ENCODE measurements at regions not wholly inside any gene's neighbourhood (a gene's known extent, or its start where the extent isn't known, plus 50 kb on each side); places are given as distances from the start of the nearest gene placed in this dataset.

DNA sequence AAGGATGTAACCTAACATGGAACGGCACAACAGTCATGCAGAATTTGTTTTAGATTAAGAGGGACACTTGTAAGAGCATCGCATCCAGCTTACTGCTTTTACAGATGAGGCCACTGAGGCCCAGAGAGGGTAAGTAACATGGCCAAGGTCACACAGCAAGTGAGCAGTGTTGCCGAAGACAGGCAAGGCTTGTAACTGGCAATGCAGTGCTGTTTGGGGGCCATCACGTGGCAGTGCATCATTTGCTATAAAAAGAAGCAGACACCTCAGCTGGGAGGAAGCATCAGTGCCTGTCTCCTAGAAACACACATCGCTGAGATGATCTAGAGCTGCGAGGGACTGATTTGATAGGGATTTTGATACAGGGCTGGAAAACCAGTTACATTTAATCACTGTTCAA lies 108.2 kb upstream of the PROK2 start:
- H3K4me3 ChIP-seq = no peak overlapping the region
- DNase-seq (ENCODE audit: low spot score in 2 of 2) = no peak
- H3K27me3 ChIP-seq = no peaks in the 10 kb centered on the region
- H3K4me1 ChIP-seq = no peaks in the 10 kb centered on the region
- WGBS, 2 donors = 76 to 85% methylated on average over 6 of the region's 6 CpGs
- H3K36me3 ChIP-seq = no peaks in the 10 kb centered on the region
- TF ChIP-seq POLR2A (IDR thresholded peaks at IDR 0.05) (no peak), EP300 (IDR thresholded peaks at IDR 0.05) (no peak)
- TF ChIP-seq, protein P1, sequence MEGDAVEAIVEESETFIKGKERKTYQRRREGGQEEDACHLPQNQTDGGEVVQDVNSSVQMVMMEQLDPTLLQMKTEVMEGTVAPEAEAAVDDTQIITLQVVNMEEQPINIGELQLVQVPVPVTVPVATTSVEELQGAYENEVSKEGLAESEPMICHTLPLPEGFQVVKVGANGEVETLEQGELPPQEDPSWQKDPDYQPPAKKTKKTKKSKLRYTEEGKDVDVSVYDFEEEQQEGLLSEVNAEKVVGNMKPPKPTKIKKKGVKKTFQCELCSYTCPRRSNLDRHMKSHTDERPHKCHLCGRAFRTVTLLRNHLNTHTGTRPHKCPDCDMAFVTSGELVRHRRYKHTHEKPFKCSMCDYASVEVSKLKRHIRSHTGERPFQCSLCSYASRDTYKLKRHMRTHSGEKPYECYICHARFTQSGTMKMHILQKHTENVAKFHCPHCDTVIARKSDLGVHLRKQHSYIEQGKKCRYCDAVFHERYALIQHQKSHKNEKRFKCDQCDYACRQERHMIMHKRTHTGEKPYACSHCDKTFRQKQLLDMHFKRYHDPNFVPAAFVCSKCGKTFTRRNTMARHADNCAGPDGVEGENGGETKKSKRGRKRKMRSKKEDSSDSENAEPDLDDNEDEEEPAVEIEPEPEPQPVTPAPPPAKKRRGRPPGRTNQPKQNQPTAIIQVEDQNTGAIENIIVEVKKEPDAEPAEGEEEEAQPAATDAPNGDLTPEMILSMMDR (IDR thresholded peaks at IDR 0.05) = no peak
- H3K27ac ChIP-seq = no peak overlapping the region
- no peaks in the 10 kb centered on the region for H3K9me3 ChIP-seq

DNA sequence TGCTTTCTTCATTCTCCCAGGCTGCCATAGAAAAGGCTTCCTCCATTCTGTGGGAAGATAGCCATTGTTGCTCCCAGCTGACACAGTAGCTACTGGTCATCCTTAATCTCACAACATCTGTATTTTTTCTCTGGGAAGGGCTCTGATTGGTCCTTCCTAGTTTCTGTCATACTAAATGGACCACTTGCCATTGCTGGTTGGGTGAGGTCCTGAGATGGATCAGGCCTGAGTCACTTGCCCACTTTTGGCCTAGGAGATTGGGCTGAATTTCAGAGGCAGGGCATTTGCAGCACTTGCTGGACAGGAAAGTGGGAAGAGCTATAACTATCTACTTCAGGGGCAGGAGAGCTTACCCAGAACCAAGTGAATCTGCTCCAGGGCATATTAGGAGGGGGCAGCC lies 106.5 kb upstream of the PROK2 start:
- no peaks in the 10 kb centered on the region for H3K36me3 ChIP-seq
- no peaks in the 10 kb centered on the region for H3K9me3 ChIP-seq
- no peak overlapping the region for H3K4me3 ChIP-seq
- DNase-seq (ENCODE audit: low spot score in 2 of 2) = no peak
- no peaks in the 10 kb centered on the region for H3K27me3 ChIP-seq
- H3K4me1 ChIP-seq = no peaks in the 10 kb centered on the region
- TF ChIP-seq EP300 (IDR thresholded peaks at IDR 0.05) = no peak
- TF ChIP-seq, protein P1 (IDR thresholded peaks at IDR 0.05) = no peak
- TF ChIP-seq POLR2A (IDR thresholded peaks at IDR 0.05) = no peak
- H3K27ac ChIP-seq = no peak overlapping the region

DNA sequence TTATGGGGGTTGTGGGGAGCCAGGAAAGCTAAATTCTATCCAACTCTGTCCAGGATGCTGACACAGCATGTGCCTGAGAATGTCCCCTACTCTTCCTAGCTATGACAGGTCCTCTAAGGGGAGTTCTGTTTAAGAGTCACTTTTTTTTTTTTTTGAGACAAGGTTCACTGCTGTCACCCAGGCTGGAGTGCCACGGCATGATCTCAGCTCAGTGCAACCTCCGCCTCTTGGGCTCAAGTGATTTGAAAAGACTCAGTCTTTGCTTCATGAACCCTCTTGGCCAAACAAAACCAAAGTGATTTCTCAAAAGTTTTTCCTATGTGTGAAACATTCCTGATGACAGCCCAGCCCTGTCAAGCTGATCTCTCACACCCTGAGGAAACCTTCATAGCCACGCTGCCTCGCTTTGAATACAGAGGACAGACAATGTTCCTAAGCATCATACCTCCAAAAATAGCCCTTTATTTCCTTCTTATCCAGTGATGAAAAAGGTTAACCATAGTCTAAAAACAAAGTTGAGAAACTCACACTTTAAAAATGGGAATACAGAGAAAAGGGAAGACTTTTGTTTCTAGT lies 105.5 kb upstream of the PROK2 start:
- no peaks in the 10 kb centered on the region for H3K4me1 ChIP-seq
- H3K9me3 ChIP-seq = no peaks in the 10 kb centered on the region
- no peak overlapping the region for H3K4me3 ChIP-seq
- no peak for DNase-seq (ENCODE audit: low spot score in 2 of 2)
- no peaks in the 10 kb centered on the region for H3K36me3 ChIP-seq
- H3K27ac ChIP-seq = no peak overlapping the region
- no peaks in the 10 kb centered on the region for H3K27me3 ChIP-seq
- WGBS, 2 donors = 63 to 73% methylated on average over 4 of the region's 4 CpGs
- TF ChIP-seq POLR2A (IDR thresholded peaks at IDR 0.05) (no peak), EP300 (IDR thresholded peaks at IDR 0.05) (no peak)
- TF ChIP-seq, protein P1 (IDR thresholded peaks at IDR 0.05) = no peak

DNA sequence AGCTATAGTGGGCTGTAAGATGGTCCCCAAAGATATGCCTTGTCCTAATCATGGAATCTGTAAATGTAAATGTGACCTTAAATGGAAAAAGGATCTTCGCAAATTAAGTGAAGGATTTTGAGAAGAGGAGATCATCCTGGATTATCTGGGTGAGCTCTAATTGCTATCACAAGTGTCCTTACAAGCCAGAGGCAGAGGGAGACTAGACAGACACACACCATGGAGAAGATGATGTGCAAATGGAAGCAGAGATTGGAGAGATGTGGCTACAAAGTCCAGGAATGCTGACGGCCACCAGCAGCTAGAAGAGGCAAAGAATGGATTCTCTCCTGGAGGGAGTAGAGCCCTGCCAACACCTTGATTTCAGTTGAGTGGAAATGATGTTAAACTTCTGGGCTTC lies 102.3 kb upstream of the PROK2 start:
- DNase-seq (ENCODE audit: low spot score in 2 of 2) = no peak
- no peak overlapping the region for H3K4me3 ChIP-seq
- H3K36me3 ChIP-seq = no peaks in the 10 kb centered on the region
- H3K27ac ChIP-seq = no peak overlapping the region
- H3K4me1 ChIP-seq = no peaks in the 10 kb centered on the region
- H3K27me3 ChIP-seq = no peaks in the 10 kb centered on the region
- 87 to 94% methylated on average over 2 of the region's 2 CpGs for WGBS, 2 donors
- no peaks in the 10 kb centered on the region for H3K9me3 ChIP-seq
- TF ChIP-seq POLR2A (IDR thresholded peaks at IDR 0.05) = no peak
- TF ChIP-seq, protein P1 (IDR thresholded peaks at IDR 0.05) = no peak
- no peak for TF ChIP-seq EP300 (IDR thresholded peaks at IDR 0.05)

DNA sequence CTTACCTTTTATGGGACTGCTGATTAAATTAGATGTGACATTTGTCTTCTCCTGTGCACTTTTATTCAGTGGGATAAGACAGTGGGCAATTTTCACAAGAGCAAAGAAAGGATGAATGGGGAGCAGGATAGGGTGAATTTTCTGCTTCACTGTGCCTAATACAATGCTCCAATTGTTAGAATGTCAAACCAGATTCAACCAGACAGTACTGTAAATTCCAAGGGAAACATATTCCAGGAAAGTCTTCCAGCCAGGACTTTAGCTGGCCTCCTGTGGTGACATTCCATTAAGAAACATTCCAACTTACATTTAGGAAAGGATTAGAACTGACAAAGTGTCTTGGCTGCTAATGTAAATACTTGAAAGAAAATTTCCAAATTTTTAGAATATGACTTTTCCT lies 100.1 kb upstream of the PROK2 start:
- Histone ChIP-seq H3K36me3 (no peaks in the 10 kb centered on the region), H3K9me3 (no peaks in the 10 kb centered on the region), H3K27me3 (no peaks in the 10 kb centered on the region), H3K4me1 (no peaks in the 10 kb centered on the region), H3K27ac (no peak overlapping the region), H3K4me3 (no peak overlapping the region)
- no peak for DNase-seq (ENCODE audit: low spot score in 2 of 2)
- TF ChIP-seq, protein P1 (IDR thresholded peaks at IDR 0.05) = no peak
- TF ChIP-seq POLR2A (IDR thresholded peaks at IDR 0.05) (no peak), EP300 (IDR thresholded peaks at IDR 0.05) (no peak)
